DOHH2 (cell line): ENCODE measurements at regions not wholly inside any gene's neighbourhood (a gene's known extent, or its start where the extent isn't known, plus 50 kb on each side); places are given as distances from the start of the nearest gene placed in this dataset.

ENCODE experiments used
- CTCF ChIP-seq: fragments of 200-600 bp; sonication (generic); IDR thresholded peaks from one replicate; pipeline ENCODE4 v1.5.1; 2014; ENCODE audit warnings: antibody characterized with exemption, mild to moderate bottlenecking, low read depth, low read length; ENCODE audit not compliant: poor library complexity, severe bottlenecking
- EZH2phosphoT487 ChIP-seq: fragments of 200-600 bp; sonication (generic); IDR thresholded peaks from 2 replicates; pipeline ENCODE4 v1.6.1; 2017; ENCODE audit warnings: borderline replicate concordance, mild to moderate bottlenecking, antibody characterized with exemption, low read length, moderate library complexity, mixed read lengths

- TF ChIP-seq CTCF (no peak), EZH2phosphoT487 (no peak)
These were observed 172.6 kb downstream of the TBC1D2B start for GRCh38 chr15:77904901-77905300.
